ENCODE measurements at regions not wholly inside any gene's neighbourhood (a gene's known extent, or its start where the extent isn't known, plus 50 kb on each side); places are given as distances from the start of the nearest gene placed in this dataset.

- no peak for TF ChIP-seq YY1 (IDR thresholded peaks at IDR 0.05; ENCODE audit: insufficient read depth, insufficient read length)
- no peak for TF ChIP-seq SUZ12 (IDR thresholded peaks at IDR 0.05; ENCODE audit: extremely low read depth, insufficient read depth, insufficient read length)
- TF ChIP-seq ZNF274 (IDR thresholded peaks at IDR 0.05; ENCODE audit: low read depth, low read length), result no peak
These were observed 96.2 kb downstream of the HES1 start for GRCh38 chr3:194231929-194232832.

GRCh38 chr3:194233150-194233549 is 97.2 kb downstream of the HES1 start:
- Histone ChIP-seq H3K4me1 (ENCODE audit: insufficient read depth, insufficient read length) (no peaks in the 10 kb centered on the region), H3K9me3 (ENCODE audit: insufficient read depth, low read length) (no peaks in the 10 kb centered on the region), H3K4me3 (ENCODE audit: insufficient read length, low read depth) (no peak overlapping the region), H3K9ac (ENCODE audit: insufficient read length, low read depth) (no peak overlapping the region), H3K27me3 (ENCODE audit: insufficient read depth, insufficient read length) (no peaks in the 10 kb centered on the region), H3K36me3 (ENCODE audit: insufficient read depth, insufficient read length, low read length) (no peaks in the 10 kb centered on the region)
- TF ChIP-seq SUZ12 (IDR thresholded peaks at IDR 0.05; ENCODE audit: extremely low read depth, insufficient read depth, insufficient read length), result no peak
- no peak for TF ChIP-seq ZNF274 (IDR thresholded peaks at IDR 0.05; ENCODE audit: low read depth, low read length)
- no peak for TF ChIP-seq YY1 (IDR thresholded peaks at IDR 0.05; ENCODE audit: insufficient read depth, insufficient read length)
- DNase-seq (ENCODE audit: low read depth, low spot score), result no peak

More at GRCh38 chr3:194231929-194232832, 96.2 kb downstream of the HES1 start:
- H3K9ac ChIP-seq (ENCODE audit: insufficient read length, low read depth), result no peak overlapping the region
- no peaks in the 10 kb centered on the region for H3K4me1 ChIP-seq (ENCODE audit: insufficient read depth, insufficient read length)
- no peaks in the 10 kb centered on the region for H3K27me3 ChIP-seq (ENCODE audit: insufficient read depth, insufficient read length)
- H3K4me3 ChIP-seq (ENCODE audit: insufficient read length, low read depth), result no peak overlapping the region
- no peaks in the 10 kb centered on the region for H3K36me3 ChIP-seq (ENCODE audit: insufficient read depth, insufficient read length, low read length)
- H3K9me3 ChIP-seq (ENCODE audit: insufficient read depth, low read length), result no peaks in the 10 kb centered on the region
- DNase-seq (ENCODE audit: low read depth, low spot score), result no peak

DNA sequence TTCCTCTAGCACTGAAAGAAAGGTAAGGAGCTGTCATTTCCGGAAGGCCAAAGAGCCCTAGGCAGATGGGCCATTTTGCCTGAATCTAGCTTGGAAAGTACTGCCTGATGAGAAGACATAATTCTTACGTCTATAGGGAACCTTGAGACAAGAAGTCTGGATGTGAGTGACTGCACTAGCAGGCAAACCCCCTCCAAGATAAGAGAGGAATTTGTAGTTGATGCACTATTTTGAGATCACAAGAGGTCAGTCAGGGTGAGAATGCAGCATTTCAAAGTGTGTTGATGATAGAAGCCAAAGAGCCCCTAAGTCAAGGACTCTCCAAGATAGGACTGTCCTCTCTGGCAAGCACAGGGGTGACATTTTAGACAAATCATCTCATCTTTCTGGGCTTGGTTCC is 99.2 kb downstream of the HES1 start:
- Histone ChIP-seq H3K9ac (ENCODE audit: insufficient read length, low read depth) (no peak overlapping the region), H3K4me1 (ENCODE audit: insufficient read depth, insufficient read length) (no peaks in the 10 kb centered on the region), H3K27me3 (ENCODE audit: insufficient read depth, insufficient read length) (no peaks in the 10 kb centered on the region), H3K9me3 (ENCODE audit: insufficient read depth, low read length) (no peaks in the 10 kb centered on the region), H3K36me3 (ENCODE audit: insufficient read depth, insufficient read length, low read length) (no peaks in the 10 kb centered on the region), H3K4me3 (ENCODE audit: insufficient read length, low read depth) (no peak overlapping the region)
- DNase-seq (ENCODE audit: low read depth, low spot score), result no peak
- no peak for TF ChIP-seq ZNF274 (IDR thresholded peaks at IDR 0.05; ENCODE audit: low read depth, low read length)
- no peak for TF ChIP-seq SUZ12 (IDR thresholded peaks at IDR 0.05; ENCODE audit: extremely low read depth, insufficient read depth, insufficient read length)
- TF ChIP-seq YY1 (IDR thresholded peaks at IDR 0.05; ENCODE audit: insufficient read depth, insufficient read length), result no peak

- Histone ChIP-seq H3K36me3 (ENCODE audit: insufficient read depth, insufficient read length, low read length) (no peaks in the 10 kb centered on the region), H3K9me3 (ENCODE audit: insufficient read depth, low read length) (no peaks in the 10 kb centered on the region), H3K4me1 (ENCODE audit: insufficient read depth, insufficient read length) (no peaks in the 10 kb centered on the region), H3K9ac (ENCODE audit: insufficient read length, low read depth) (no peak overlapping the region), H3K4me3 (ENCODE audit: insufficient read length, low read depth) (no peak overlapping the region), H3K27me3 (ENCODE audit: insufficient read depth, insufficient read length) (no peaks in the 10 kb centered on the region)
- no peak for TF ChIP-seq YY1 (IDR thresholded peaks at IDR 0.05; ENCODE audit: insufficient read depth, insufficient read length)
- TF ChIP-seq ZNF274 (IDR thresholded peaks at IDR 0.05; ENCODE audit: low read depth, low read length), result no peak
- no peak for TF ChIP-seq SUZ12 (IDR thresholded peaks at IDR 0.05; ENCODE audit: extremely low read depth, insufficient read depth, insufficient read length)
- DNase-seq (ENCODE audit: low read depth, low spot score), result no peak
These were observed 101.2 kb downstream of the HES1 start for GRCh38 chr3:194237110-194237509.

- no peak for TF ChIP-seq SUZ12 (IDR thresholded peaks at IDR 0.05; ENCODE audit: extremely low read depth, insufficient read depth, insufficient read length)
- no peak for TF ChIP-seq ZNF274 (IDR thresholded peaks at IDR 0.05; ENCODE audit: low read depth, low read length)
- no peak for TF ChIP-seq YY1 (IDR thresholded peaks at IDR 0.05; ENCODE audit: insufficient read depth, insufficient read length)
- DNase-seq (ENCODE audit: low read depth, low spot score), result no peak
- no peaks in the 10 kb centered on the region for H3K27me3 ChIP-seq (ENCODE audit: insufficient read depth, insufficient read length)
- no peak overlapping the region for H3K4me3 ChIP-seq (ENCODE audit: insufficient read length, low read depth)
- no peaks in the 10 kb centered on the region for H3K36me3 ChIP-seq (ENCODE audit: insufficient read depth, insufficient read length, low read length)
- H3K9me3 ChIP-seq (ENCODE audit: insufficient read depth, low read length), result no peaks in the 10 kb centered on the region
- no peak overlapping the region for H3K9ac ChIP-seq (ENCODE audit: insufficient read length, low read depth)
- no peaks in the 10 kb centered on the region for H3K4me1 ChIP-seq (ENCODE audit: insufficient read depth, insufficient read length)
These were observed 104.8 kb downstream of the HES1 start for GRCh38 chr3:194240766-194241165.

DNA sequence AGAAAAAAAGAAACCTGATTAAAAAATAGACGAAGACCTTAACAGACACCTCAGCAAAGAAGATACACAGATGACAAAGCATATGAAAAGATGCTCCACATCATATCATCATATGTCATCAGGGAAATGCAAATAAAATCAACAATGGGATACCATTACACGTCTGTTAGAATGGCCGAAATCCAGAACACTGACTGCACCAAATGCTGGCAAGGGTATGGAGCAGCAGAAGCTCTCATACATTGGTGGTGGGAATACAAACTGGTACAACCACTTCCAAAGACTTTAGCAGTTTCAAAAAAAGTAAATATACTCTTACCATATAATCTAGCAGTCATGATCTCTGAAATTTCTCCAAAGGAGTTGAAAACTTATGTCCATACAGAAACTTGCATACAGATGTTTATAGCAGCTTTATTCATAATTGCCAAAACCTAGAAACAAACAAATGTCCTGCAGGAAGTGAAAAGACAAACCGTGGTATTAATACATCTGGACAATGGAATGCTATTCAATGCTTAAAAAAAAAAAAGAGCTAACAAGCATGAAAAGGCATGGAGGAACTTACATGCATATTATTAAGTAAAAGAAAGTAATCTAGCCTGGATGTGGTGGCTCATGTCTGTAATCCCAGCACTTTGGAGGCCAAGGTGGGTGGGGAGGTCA is 107.4 kb downstream of the HES1 start:
- H3K4me1 ChIP-seq (ENCODE audit: insufficient read depth, insufficient read length), result no peaks in the 10 kb centered on the region
- H3K27me3 ChIP-seq (ENCODE audit: insufficient read depth, insufficient read length), result peaks cover under 1% of the 10 kb centered on the region
- no peaks in the 10 kb centered on the region for H3K36me3 ChIP-seq (ENCODE audit: insufficient read depth, insufficient read length, low read length)
- no peak overlapping the region for H3K9ac ChIP-seq (ENCODE audit: insufficient read length, low read depth)
- no peak for TF ChIP-seq YY1 (IDR thresholded peaks at IDR 0.05; ENCODE audit: insufficient read depth, insufficient read length)
- no peak for DNase-seq (ENCODE audit: low read depth, low spot score)
- H3K9me3 ChIP-seq (ENCODE audit: insufficient read depth, low read length), result no peaks in the 10 kb centered on the region
- H3K4me3 ChIP-seq (ENCODE audit: insufficient read length, low read depth), result no peak overlapping the region

GRCh38 chr3:194244167-194244566 is 107.0 kb downstream of the CPN2 start:
- Histone ChIP-seq H3K9ac (ENCODE audit: insufficient read length, low read depth) (no peak overlapping the region), H3K27me3 (ENCODE audit: insufficient read depth, insufficient read length) (peaks cover 3% of the 10 kb centered on the region), H3K36me3 (ENCODE audit: insufficient read depth, insufficient read length, low read length) (no peaks in the 10 kb centered on the region), H3K9me3 (ENCODE audit: insufficient read depth, low read length) (no peaks in the 10 kb centered on the region), H3K4me1 (ENCODE audit: insufficient read depth, insufficient read length) (no peaks in the 10 kb centered on the region), H3K4me3 (ENCODE audit: insufficient read length, low read depth) (no peak overlapping the region)
- TF ChIP-seq ZNF274 (IDR thresholded peaks at IDR 0.05; ENCODE audit: low read depth, low read length) (no peak), YY1 (IDR thresholded peaks at IDR 0.05; ENCODE audit: insufficient read depth, insufficient read length) (no peak)
- DNase-seq (ENCODE audit: low read depth, low spot score), result no peak
